Naive thymus-derived CD4-positive, alpha-beta T cell (primary cell): ENCODE measurements at regions not wholly inside any gene's neighbourhood (a gene's known extent, or its start where the extent isn't known, plus 50 kb on each side); places are given as distances from the start of the nearest gene placed in this dataset.

Source experiments
- ATAC-seq: fragments of 150-1000 bp; cut with Tn5 transposase; 2 replicates; pipeline ENCODE4 v1.10.0; 2021; ENCODE audit warnings: mild to moderate bottlenecking, moderate library complexity
- CTCF ChIA-PET: fragments of 350-600 bp; sonication (Branson Sonifier 250); formaldehyde crosslinking; loops from one replicate; lab custom pipeline; 2021; ENCODE audit warnings: antibody characterized with exemption; lab: Charles Lee
- POLR2A ChIA-PET: fragments of 350-600 bp; sonication (Branson Sonifier 250); formaldehyde crosslinking; loops from one replicate; lab custom pipeline; 2021; ENCODE audit warnings: antibody characterized with exemption, inconsistent platforms; lab: Charles Lee
- DNase-seq, 9 donors: peaks; one replicate each; pipeline versions ENCODE4 v3.0.0 to v3.0.0-alpha.2; 2020 to 2022; ENCODE audit warnings: mixed read lengths in 1 of 9
- H3K27ac ChIP-seq: one replicate; pipeline ENCODE4 v1.7.0; 2013; ENCODE audit warnings: mild to moderate bottlenecking, low read depth, low read length, moderate library complexity
- H3K27me3 ChIP-seq, 2 donors: one replicate each; pipeline ENCODE4 v1.7.0; 2013; ENCODE audit warnings: low read length in 2 of 2, mild to moderate bottlenecking in 2 of 2, moderate library complexity in 2 of 2; ENCODE audit not compliant: control insufficient read depth in 2 of 2, insufficient read depth in 2 of 2
- H3K36me3 ChIP-seq, 3 experiments: 1 replicate in 2 of 3; 2 replicates in 1 of 3; pipeline ENCODE4 v1.7.0; 2013; ENCODE audit warnings: low read length in 3 of 3, mild to moderate bottlenecking in 3 of 3, moderate library complexity in 1 of 3; ENCODE audit not compliant: insufficient read depth in 3 of 3, control insufficient read depth in 2 of 3
- H3K4me1 ChIP-seq, 2 donors: one replicate each; pipeline ENCODE4 v1.7.0; 2013; ENCODE audit warnings: low read length in 2 of 2, mild to moderate bottlenecking in 2 of 2, moderate library complexity in 1 of 2; ENCODE audit not compliant: control insufficient read depth in 2 of 2, insufficient read depth in 2 of 2
- H3K4me3 ChIP-seq: 2 replicates; pipeline ENCODE4 v1.7.0; 2013; ENCODE audit warnings: mild to moderate bottlenecking, low read length
- H3K9me3 ChIP-seq, 3 experiments: 1 replicate in 2 of 3; 2 replicates in 1 of 3; pipeline ENCODE4 v1.7.0; 2013; ENCODE audit warnings: low read length in 3 of 3; ENCODE audit not compliant: control insufficient read depth in 2 of 3
- H3K27ac Mint-ChIP-seq, 9 donors: one replicate each; pipeline ENCODE4 v1.8.0; 2020 to 2022; ENCODE audit warnings: mixed read lengths in 9 of 9, mild to moderate bottlenecking in 8 of 9, moderate library complexity in 5 of 9, inconsistent platforms in 2 of 9
- H3K27me3 Mint-ChIP-seq, 5 donors: one replicate each; pipeline ENCODE4 v1.8.0; 2021 to 2022; ENCODE audit warnings: mixed read lengths in 5 of 5, mild to moderate bottlenecking in 1 of 5
- H3K36me3 Mint-ChIP-seq, 5 donors: one replicate each; pipeline ENCODE4 v1.8.0; 2020 to 2022; ENCODE audit warnings: mixed read lengths in 5 of 5, mild to moderate bottlenecking in 3 of 5, inconsistent platforms in 1 of 5
- H3K4me1 Mint-ChIP-seq, 7 donors: one replicate each; pipeline ENCODE4 v1.8.0; 2020 to 2022; ENCODE audit warnings: mixed read lengths in 7 of 7, mild to moderate bottlenecking in 3 of 7, inconsistent platforms in 1 of 7
- H3K4me3 Mint-ChIP-seq, 10 donors: one replicate each; pipeline ENCODE4 v1.8.0; 2020 to 2022; ENCODE audit warnings: mild to moderate bottlenecking in 10 of 10, mixed read lengths in 10 of 10, moderate library complexity in 6 of 10, inconsistent platforms in 2 of 10
- H3K9me3 Mint-ChIP-seq, 11 donors: one replicate each; pipeline ENCODE4 v1.8.0; 2020 to 2022; ENCODE audit warnings: mixed read lengths in 11 of 11, mild to moderate bottlenecking in 4 of 11, inconsistent platforms in 1 of 11, moderate library complexity in 1 of 11
- intact Hi-C, 2 donors: fragments of 100-400 bp; cut with micrococcal nuclease; formaldehyde crosslinking; loops; one replicate each; pipeline ENCODE4 v1.15.1; 2023

DNA sequence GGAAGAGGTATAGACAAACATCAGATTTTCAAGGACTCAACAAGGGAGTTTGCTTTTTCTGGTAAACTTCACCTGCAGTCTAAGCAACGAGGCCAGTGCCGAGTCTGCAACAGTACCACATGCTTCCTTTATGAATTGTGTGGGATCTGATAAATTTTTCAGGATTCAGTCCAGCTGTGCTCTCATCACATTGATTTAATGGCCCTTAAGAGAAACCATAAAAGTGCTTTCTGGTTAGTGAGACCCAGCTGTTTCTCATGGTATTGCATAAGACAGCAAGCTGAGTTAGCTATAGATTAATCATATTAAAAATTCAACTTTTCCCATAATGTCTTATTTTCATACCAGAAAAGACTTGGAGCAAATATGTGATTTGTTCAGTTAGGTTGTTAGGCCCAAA is 291.4 kb downstream of the CENPW start:
- intact Hi-C loops, result no loop called here

DNA sequence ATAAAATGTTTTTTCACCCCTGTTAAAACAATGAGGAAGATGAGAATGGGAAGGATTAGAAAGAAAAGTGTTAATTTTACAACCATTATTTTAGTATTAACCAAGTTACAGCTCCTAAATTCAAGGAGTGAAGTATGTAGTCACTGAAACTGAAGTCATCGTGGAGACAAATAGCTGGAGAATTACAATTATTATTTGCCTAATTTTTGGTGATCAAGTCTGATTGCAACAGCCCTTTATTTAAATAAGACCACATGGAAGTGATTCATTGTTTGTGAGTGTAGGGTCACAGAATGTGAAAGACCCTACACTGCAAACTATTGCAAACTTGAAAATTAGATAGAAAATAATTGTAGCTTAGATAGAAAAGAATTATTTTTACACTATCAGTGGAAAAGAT is 292.4 kb downstream of the CENPW start:
- ATAC-seq (no peak), DNase-seq (no peak)
- ChIA-PET CTCF (no interaction called here), POLR2A (interaction anchor here (0.7 kb wide), 1 partner anchor 176 kb away, joined by 3 read pairs; no protein-coding TSS in a partner anchor)
- H3K27me3 Mint-ChIP-seq, result no peaks in the 10 kb centered on the region
- H3K27ac ChIP-seq, result no peak overlapping the region
- no peak overlapping the region for H3K4me3 Mint-ChIP-seq
- H3K4me3 ChIP-seq, result no peak overlapping the region
- no peaks in the 10 kb centered on the region for H3K4me1 ChIP-seq
- H3K4me1 Mint-ChIP-seq, result no peaks in the 10 kb centered on the region
- H3K36me3 Mint-ChIP-seq, result no peaks in the 10 kb centered on the region
- H3K9me3 ChIP-seq, result no peaks in the 10 kb centered on the region
- intact Hi-C loops, result no loop called here
- H3K27me3 ChIP-seq, result no peaks in the 10 kb centered on the region
- H3K36me3 ChIP-seq, result no peaks in the 10 kb centered on the region
- peaks cover 0 to 1% (median 0%) of the 10 kb centered on the region in 11 donors for H3K9me3 Mint-ChIP-seq
- no peak overlapping the region for H3K27ac Mint-ChIP-seq

More for the DNA sequence above, 291.4 kb downstream of the CENPW start:
- POLR2A ChIA-PET, result no interaction called here
- ATAC-seq (no peak), DNase-seq (no peak)
- Histone ChIP-seq H3K4me1 (no peaks in the 10 kb centered on the region), H3K4me3 (no peak overlapping the region), H3K36me3 (no peaks in the 10 kb centered on the region), H3K9me3 (no peaks in the 10 kb centered on the region), H3K27me3 (no peaks in the 10 kb centered on the region), H3K27ac (no peak overlapping the region)
- H3K9me3 Mint-ChIP-seq, result peaks cover 0 to 1% (median 0%) of the 10 kb centered on the region in 11 donors
- no peak overlapping the region for H3K4me3 Mint-ChIP-seq
- H3K4me1 Mint-ChIP-seq, result no peaks in the 10 kb centered on the region
- CTCF ChIA-PET, result no interaction called here
- no peaks in the 10 kb centered on the region for H3K36me3 Mint-ChIP-seq
- H3K27me3 Mint-ChIP-seq, result no peaks in the 10 kb centered on the region
- no peak overlapping the region for H3K27ac Mint-ChIP-seq

- Histone ChIP-seq H3K27ac (no peak overlapping the region), H3K36me3 (no peaks in the 10 kb centered on the region), H3K27me3 (no peaks in the 10 kb centered on the region), H3K4me1 (no peaks in the 10 kb centered on the region), H3K4me3 (no peak overlapping the region), H3K9me3 (no peaks in the 10 kb centered on the region)
- Mint-ChIP-seq H3K4me1 (no peaks in the 10 kb centered on the region), H3K9me3 (peaks cover 0 to 1% (median 0%) of the 10 kb centered on the region in 11 donors), H3K4me3 (no peak overlapping the region), H3K27ac (no peak overlapping the region), H3K27me3 (no peaks in the 10 kb centered on the region), H3K36me3 (no peaks in the 10 kb centered on the region)
- DNase-seq (no peak), ATAC-seq (no peak)
- ChIA-PET POLR2A (no interaction called here), CTCF (no interaction called here)
- intact Hi-C loops, result no loop called here
Observed at GRCh38 chr6:126633373-126633772, 293.5 kb downstream of the CENPW start.

DNA sequence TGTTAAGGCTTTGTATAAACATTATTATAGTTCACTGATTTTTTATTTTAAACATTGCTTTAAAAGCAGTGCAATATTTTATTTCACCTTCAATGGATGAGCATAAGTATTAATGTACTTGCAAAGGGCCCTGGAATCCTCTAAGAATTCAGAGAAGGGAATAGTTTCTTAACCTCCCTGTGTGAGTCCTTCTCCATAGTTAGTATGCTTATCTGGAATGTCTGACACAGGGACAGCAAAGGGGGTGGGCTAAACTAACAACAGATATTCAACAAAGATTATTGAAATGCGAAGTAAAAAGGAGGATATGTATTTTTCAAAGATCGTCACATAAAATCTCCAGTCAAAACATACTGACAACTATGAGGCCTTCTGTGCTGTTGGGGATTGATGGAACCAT is 300.4 kb downstream of the CENPW start:
- H3K27me3 Mint-ChIP-seq, result no peaks in the 10 kb centered on the region
- H3K36me3 ChIP-seq, result peaks cover 0 to 3% (median 0%) of the 10 kb centered on the region in 3 experiments
- H3K4me3 ChIP-seq, result no peak overlapping the region
- no peaks in the 10 kb centered on the region for H3K9me3 ChIP-seq
- ChIA-PET CTCF (no interaction called here), POLR2A (no interaction called here)
- no peaks in the 10 kb centered on the region for H3K9me3 Mint-ChIP-seq
- intact Hi-C loops, result no loop called here
- DNase-seq (no peak), ATAC-seq (no peak)
- H3K4me3 Mint-ChIP-seq, result no peak overlapping the region
- H3K27ac Mint-ChIP-seq, result no peak overlapping the region
- no peaks in the 10 kb centered on the region for H3K4me1 Mint-ChIP-seq
- H3K27ac ChIP-seq, result no peak overlapping the region
- H3K27me3 ChIP-seq, result no peaks in the 10 kb centered on the region
- H3K36me3 Mint-ChIP-seq, result no peaks in the 10 kb centered on the region
- no peaks in the 10 kb centered on the region for H3K4me1 ChIP-seq

DNA sequence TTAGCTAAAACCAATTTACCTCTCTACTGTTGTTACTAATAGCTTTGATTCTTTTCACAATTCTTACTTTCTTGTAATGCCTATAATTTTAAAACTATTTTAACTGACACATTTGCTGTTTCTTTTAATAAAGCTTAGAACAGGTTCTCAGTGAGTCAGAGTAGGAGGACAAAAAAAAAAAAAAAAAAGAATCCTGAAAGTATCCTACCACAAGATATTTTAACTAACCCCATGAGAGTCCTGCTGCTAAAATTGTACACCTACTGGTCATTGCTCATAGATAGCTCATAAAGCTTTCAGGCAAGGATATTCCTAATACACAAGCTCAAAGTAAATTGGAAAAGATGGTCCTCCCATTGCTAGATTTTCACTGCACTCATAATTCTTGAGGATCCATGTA is 301.0 kb downstream of the CENPW start:
- H3K27ac ChIP-seq, result no peak overlapping the region
- no peak overlapping the region for H3K27ac Mint-ChIP-seq
- no peaks in the 10 kb centered on the region for H3K27me3 Mint-ChIP-seq
- ATAC-seq (no peak), DNase-seq (no peak)
- intact Hi-C loops, result no loop called here
- ChIA-PET POLR2A (no interaction called here), CTCF (no interaction called here)
- H3K27me3 ChIP-seq, result no peaks in the 10 kb centered on the region
- H3K4me1 Mint-ChIP-seq, result no peaks in the 10 kb centered on the region
- peaks cover 0 to 3% (median 0%) of the 10 kb centered on the region in 3 experiments for H3K36me3 ChIP-seq
- no peaks in the 10 kb centered on the region for H3K36me3 Mint-ChIP-seq
- no peak overlapping the region for H3K4me3 ChIP-seq
- no peak overlapping the region for H3K4me3 Mint-ChIP-seq
- H3K9me3 Mint-ChIP-seq, result no peaks in the 10 kb centered on the region
- no peaks in the 10 kb centered on the region for H3K4me1 ChIP-seq
- no peaks in the 10 kb centered on the region for H3K9me3 ChIP-seq

- Histone ChIP-seq H3K27ac (no peak overlapping the region), H3K9me3 (no peaks in the 10 kb centered on the region), H3K4me3 (no peak overlapping the region), H3K27me3 (no peaks in the 10 kb centered on the region), H3K36me3 (peaks cover 0 to 3% (median 0%) of the 10 kb centered on the region in 3 experiments), H3K4me1 (no peaks in the 10 kb centered on the region)
- Mint-ChIP-seq H3K4me1 (no peaks in the 10 kb centered on the region), H3K36me3 (no peaks in the 10 kb centered on the region), H3K9me3 (no peaks in the 10 kb centered on the region), H3K27me3 (no peaks in the 10 kb centered on the region), H3K4me3 (no peak overlapping the region), H3K27ac (no peak overlapping the region)
- ChIA-PET POLR2A (no interaction called here), CTCF (no interaction called here)
- no peak for DNase-seq
- no peak for ATAC-seq
- intact Hi-C loops, result no loop called here
Observed at GRCh38 chr6:126641641-126642040, 301.7 kb downstream of the CENPW start.

DNA sequence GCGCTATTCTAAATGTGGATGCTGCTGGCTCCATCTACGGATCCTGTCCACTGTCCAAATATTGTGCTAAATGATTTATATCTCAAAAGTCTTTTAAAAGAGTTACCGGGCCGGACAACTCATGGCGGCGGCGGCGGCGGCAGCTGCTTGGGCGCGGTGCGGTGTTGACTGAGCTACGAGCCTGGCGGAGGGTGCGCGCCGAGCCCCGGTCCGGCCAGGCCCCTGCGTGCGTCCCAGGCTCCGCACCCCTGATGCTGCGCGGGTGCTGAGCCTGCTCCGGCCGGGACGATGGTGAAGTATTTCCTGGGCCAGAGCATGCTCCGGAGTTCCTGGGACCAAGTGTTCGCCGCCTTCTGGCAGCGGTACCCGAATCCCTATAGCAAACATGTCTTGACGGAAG is 303.4 kb downstream of the CENPW start:
- H3K27me3 Mint-ChIP-seq, result no peaks in the 10 kb centered on the region
- no peaks in the 10 kb centered on the region for H3K36me3 Mint-ChIP-seq
- ChIA-PET POLR2A (no interaction called here), CTCF (no interaction called here)
- no peak overlapping the region for H3K4me3 Mint-ChIP-seq
- Histone ChIP-seq H3K36me3 (peaks cover 0 to 3% (median 0%) of the 10 kb centered on the region in 3 experiments), H3K9me3 (no peaks in the 10 kb centered on the region), H3K4me1 (no peaks in the 10 kb centered on the region), H3K27ac (no peak overlapping the region), H3K4me3 (no peak overlapping the region), H3K27me3 (no peaks in the 10 kb centered on the region)
- peaks cover 0 to 1% (median 0%) of the 10 kb centered on the region in 11 donors for H3K9me3 Mint-ChIP-seq
- H3K4me1 Mint-ChIP-seq, result no peaks in the 10 kb centered on the region
- H3K27ac Mint-ChIP-seq, result no peak overlapping the region
- ATAC-seq (no peak), DNase-seq (no peak)
- intact Hi-C loops, result no loop called here
